ENCODE measurements at regions not wholly inside any gene's neighbourhood (a gene's known extent, or its start where the extent isn't known, plus 50 kb on each side); places are given as distances from the start of the nearest gene placed in this dataset.

- TF ChIP-seq TCF7L2 (IDR thresholded peaks at IDR 0.05; ENCODE audit: borderline replicate concordance, extremely low read depth, insufficient read depth, insufficient read length) (no peak), POLR2A (IDR thresholded peaks at IDR 0.05; ENCODE audit: borderline replicate concordance, extremely low read depth, insufficient read depth, insufficient read length) (no peak), CTCF (IDR thresholded peaks at IDR 0.05 in 2 of 3, conservative IDR thresholded peaks at IDR 0.05 in 1 of 3; ENCODE audit: borderline replicate concordance in 1 of 3, insufficient read depth in 1 of 3, low read depth in 2 of 3, low read length in 2 of 3) (no peak), POLR2AphosphoS5 (IDR thresholded peaks at IDR 0.05; ENCODE audit: low read depth, low read length) (no peak), SP1 (IDR thresholded peaks at IDR 0.05; ENCODE audit: low read depth) (no peak), YY1 (IDR thresholded peaks at IDR 0.05; ENCODE audit: extremely low read depth, insufficient replicate concordance, low read depth, low read length) (no peak), MAX (IDR thresholded peaks at IDR 0.05) (no peak), ATF3 (IDR thresholded peaks at IDR 0.05) (no peak), SIN3A (IDR thresholded peaks at IDR 0.05; ENCODE audit: low read depth) (no peak), EZH2phosphoT487 (IDR thresholded peaks at IDR 0.05; ENCODE audit: borderline replicate concordance) (no peak)
Observed at GRCh38 chr9:29348999-29349398, 1775.7 kb upstream of the C9orf72 start.
